ENCODE measurements at regions not wholly inside any gene's neighbourhood (a gene's known extent, or its start where the extent isn't known, plus 50 kb on each side); places are given as distances from the start of the nearest gene placed in this dataset.

DNA sequence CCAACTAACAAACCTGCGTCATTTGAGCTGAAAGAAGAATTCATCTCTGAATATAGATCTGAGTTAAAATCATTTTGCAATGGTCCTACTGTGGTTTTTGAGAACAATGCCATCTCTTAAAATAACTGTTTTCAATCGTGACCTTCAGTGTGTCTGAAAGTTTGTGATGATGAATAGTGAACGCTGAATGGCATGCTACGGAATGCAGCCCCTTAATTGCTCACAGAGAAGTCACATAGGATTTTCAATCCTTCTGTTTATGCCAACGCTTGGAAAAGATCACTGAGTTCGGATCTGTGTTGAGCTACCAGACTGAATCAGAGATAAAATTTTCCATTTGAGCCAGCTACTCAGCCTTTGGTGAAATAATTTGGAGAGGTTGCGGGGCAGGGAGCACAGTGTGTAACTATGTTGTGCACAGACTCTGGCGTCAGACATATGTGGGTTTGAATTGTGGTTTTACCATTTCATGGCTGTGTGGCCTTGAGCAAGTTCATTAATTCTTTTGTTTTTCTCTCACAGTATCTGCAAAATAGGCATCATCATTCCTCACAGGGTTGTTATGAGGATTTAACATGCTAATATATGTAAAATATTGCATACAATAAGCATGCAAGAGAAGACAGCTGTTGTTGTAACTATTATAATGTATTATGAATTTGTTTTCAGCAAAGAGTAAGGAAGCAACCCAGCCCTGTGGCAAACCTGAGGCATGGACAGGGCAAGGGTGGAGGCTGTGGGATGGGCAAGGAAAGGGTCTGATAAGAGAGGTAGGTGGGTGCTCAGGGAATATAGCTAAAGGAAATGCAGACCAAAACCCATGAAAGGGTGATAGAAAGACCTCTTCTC, 679.9 kb downstream of the KCNA4 start:
- DNase-seq = no peak

DNA sequence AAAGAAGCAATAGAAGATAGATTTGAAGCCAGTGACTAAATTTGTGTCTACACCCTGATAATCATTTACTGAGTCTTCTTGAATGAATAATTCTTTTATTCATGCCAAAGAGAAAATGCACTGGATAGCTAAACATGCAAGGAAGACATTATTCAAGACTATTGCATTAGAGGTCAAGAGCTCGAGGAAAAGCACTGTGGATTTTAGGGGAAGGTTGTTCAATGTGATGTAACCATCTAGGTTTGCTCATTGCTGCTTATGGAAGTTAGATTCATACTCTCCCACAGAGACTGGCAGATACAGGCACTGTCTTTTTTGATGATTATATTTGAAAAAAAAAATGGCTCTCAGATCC, 682.1 kb downstream of the KCNA4 start:
- no peak for DNase-seq

GRCh38 chr11:29333993-29334775, 682.6 kb downstream of the KCNA4 start:
- DNase-seq = peak in 1 of 2 donors; percentile 42

- no peak for DNase-seq
Measured at GRCh38 chr11:29331451-29332010, 685.3 kb downstream of the KCNA4 start.

DNA sequence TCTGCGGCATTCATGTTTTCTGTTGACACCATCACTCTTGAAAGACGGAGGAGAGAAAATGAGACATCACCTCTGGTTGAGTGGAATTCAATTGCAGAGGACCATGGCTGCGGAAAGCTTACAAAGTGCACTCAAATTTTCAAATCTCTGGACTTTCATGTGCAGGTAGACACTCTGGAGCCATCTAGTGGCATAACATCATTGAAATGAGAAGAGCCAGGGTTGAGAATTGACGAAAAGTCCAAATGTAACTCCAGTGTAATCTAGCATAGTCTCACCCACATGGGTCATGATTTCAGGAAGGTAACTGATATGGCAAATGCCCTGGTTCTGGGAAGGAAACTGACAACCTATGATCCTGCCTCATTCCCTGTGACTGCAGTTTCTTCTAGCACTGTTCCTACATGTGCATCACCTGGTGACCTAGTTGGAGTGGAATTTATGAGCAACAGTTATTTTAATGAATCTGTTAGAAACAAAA, 687.8 kb downstream of the KCNA4 start:
- DNase-seq = peak in 1 of 2 donors; percentile 6

GRCh38 chr11:29327891-29328290, 688.9 kb downstream of the KCNA4 start:
- DNase-seq = no peak

DNA sequence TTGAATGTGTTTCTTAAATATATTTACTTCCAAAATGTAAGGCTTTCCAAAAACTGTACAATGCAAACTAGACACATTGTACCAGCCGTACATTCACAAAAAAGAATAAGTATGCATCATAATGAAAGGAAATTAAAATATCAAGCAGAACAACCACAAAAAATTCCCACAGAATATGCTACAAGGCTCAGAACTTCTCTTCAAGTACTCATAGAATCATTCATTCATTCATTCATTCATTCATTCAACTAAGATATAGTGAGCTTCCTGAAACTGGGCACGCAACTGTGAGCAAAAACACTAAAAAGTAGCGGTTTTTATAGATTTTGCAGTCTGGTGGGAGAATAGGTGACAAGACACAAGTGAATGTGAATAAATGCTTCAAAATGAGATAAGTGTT, 690.1 kb downstream of the KCNA4 start:
- DNase-seq = no peak

DNA sequence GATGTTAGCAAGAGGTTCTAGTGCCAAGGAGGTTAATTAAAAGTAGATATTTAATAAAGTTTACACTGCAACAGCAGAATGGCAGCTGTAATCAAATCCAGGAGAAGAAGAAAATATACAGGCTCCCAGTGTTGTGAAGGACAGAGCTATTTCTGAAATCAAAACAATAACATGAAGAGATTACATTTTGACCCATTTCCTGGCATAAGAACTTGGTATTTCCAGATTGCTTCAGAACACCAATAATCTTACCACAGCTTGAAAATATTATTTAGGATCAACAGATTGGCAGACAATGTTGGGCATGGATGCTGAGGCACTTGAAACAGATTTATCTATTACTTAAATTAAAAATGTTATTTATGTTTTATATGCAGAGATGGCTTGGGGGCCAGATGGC, 692.5 kb downstream of the KCNA4 start:
- DNase-seq = no peak

- no peak for DNase-seq
Measured at GRCh38 chr11:29321293-29322132, 695.3 kb downstream of the KCNA4 start.

GRCh38 chr11:29320196-29320595, 696.6 kb downstream of the KCNA4 start:
- no peak for DNase-seq

DNA sequence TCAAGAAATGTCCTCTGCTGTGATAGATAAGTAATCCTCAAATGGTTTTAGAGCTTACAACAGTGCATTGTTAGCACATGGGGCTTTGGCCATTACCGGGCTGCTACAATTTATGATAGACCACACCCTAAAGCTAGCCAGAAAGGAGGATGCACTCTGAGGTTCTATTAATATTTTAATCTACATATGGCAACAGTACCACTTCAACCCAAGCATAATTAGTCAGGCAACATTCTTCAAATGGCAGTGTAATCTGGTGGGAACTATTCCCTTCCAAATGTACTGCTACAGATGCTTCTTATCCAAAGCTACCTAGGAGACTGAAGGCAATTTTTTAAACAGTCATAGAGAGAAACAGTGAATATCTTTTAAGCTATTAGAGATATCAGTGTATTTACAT, 697.6 kb downstream of the KCNA4 start:
- DNase-seq = no peak

GRCh38 chr11:29318134-29318845, 698.5 kb downstream of the KCNA4 start:
- DNase-seq = no peak

- no peak for DNase-seq
Measured at GRCh38 chr11:29317694-29318093, 699.1 kb downstream of the KCNA4 start.

DNA sequence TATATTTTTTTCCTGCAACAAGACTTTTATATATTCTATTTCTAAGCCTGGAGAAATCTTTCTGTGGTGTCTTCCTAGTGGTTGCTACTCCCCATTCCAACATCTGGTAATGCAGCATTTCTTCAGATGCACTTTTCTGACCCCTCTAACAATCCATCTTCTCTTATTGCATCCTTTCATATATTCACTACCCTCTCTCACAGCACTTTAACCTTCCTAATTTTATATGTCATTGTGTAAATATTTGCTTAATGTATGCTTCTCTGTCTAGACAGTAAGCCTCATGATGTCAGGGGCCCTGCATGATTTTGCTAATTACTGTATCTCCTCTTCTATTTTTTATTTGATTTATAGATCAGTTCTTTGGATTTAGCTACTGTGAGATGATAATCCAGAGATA, 701.6 kb downstream of the KCNA4 start:
- DNase-seq = no peak

GRCh38 chr11:29314211-29314610, 702.6 kb downstream of the KCNA4 start:
- DNase-seq = no peak

- no peak for DNase-seq
Measured at GRCh38 chr11:29312812-29313211, 704.0 kb downstream of the KCNA4 start.

- no peak for DNase-seq
Measured at GRCh38 chr11:29310725-29311342, 706.0 kb downstream of the KCNA4 start.

DNA sequence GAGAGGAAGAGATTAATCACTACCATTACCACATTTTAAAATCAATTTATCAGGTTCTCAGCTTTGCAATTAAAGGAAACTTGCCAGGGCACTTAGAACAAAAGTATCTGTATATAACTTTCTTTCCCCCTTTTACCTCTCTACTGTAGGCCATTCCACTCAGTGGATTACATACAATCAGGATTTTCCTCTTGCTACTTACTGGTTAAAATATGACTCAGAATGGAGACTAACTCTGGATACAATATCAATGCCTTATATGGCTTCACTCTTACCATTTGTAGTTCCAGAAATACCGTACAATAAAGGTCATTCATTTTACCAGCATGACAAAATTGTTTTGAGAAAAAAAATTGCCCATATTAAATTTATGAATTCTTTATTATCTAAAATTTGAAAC, 706.8 kb downstream of the KCNA4 start:
- no peak for DNase-seq

DNA sequence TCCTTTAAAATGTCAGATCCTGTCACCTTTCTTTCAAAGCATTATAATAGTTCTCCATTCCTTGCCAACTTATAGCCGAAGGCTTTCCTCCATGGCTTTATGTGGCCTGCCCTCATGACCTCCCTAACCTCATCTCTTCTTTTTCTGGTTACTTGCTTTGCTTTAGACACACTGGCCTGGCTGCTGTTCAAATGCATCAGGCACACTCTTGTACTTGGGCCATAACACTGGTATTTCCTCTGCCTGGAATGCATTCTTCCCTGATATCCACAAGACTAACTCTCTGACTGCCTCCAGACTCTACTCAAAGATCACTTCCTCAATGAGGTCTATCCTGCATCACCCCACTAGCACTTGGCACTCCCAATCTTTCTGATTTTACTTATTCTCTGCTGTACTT, 710.3 kb downstream of the KCNA4 start:
- DNase-seq = no peak

GRCh38 chr11:29305456-29306232, 711.2 kb downstream of the KCNA4 start:
- DNase-seq = no peak

DNA sequence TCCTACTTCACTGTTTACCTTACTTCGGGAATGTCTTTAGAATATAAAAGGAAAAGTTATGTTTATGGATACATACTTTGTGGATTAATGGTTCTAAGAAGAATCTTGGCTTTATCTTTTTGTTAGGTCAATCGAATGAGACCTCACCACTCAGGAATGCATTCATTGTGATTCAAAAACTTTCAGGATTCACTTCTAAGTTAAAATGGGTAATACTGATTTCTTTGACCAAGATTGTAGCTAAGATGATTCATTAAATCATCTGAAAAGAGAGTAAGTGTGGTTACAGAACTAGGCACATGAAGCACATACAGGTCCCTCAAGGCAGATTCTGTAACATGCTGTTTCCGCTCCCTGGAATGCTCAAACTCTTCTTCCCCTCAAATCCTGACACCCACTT, 716.4 kb downstream of the KCNA4 start:
- no peak for DNase-seq
